ENCODE measurements at regions not wholly inside any gene's neighbourhood (a gene's known extent, or its start where the extent isn't known, plus 50 kb on each side); places are given as distances from the start of the nearest gene placed in this dataset.

DNA sequence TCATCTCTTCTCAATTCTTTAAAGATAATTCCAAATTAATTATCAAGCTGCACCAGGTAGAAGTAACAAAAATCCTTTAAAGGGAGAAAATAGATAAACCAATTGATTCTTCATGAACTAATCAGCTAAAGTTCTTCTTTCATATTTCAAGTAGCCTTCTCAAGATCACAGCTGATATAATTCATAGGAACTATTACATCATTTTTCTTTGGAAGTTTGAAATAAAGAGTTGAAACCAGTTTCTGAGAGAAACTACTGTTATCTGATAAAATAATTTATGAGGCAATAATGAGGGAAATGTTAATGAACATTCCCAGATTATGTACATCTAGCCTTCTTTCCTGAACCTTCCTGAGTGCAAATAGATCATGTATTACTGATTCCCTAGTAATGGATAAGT lies 484.9 kb downstream of the METTL4 start:
- TF ChIP-seq, protein P1, sequence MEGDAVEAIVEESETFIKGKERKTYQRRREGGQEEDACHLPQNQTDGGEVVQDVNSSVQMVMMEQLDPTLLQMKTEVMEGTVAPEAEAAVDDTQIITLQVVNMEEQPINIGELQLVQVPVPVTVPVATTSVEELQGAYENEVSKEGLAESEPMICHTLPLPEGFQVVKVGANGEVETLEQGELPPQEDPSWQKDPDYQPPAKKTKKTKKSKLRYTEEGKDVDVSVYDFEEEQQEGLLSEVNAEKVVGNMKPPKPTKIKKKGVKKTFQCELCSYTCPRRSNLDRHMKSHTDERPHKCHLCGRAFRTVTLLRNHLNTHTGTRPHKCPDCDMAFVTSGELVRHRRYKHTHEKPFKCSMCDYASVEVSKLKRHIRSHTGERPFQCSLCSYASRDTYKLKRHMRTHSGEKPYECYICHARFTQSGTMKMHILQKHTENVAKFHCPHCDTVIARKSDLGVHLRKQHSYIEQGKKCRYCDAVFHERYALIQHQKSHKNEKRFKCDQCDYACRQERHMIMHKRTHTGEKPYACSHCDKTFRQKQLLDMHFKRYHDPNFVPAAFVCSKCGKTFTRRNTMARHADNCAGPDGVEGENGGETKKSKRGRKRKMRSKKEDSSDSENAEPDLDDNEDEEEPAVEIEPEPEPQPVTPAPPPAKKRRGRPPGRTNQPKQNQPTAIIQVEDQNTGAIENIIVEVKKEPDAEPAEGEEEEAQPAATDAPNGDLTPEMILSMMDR (IDR thresholded peaks at IDR 0.05) = no peak

DNA sequence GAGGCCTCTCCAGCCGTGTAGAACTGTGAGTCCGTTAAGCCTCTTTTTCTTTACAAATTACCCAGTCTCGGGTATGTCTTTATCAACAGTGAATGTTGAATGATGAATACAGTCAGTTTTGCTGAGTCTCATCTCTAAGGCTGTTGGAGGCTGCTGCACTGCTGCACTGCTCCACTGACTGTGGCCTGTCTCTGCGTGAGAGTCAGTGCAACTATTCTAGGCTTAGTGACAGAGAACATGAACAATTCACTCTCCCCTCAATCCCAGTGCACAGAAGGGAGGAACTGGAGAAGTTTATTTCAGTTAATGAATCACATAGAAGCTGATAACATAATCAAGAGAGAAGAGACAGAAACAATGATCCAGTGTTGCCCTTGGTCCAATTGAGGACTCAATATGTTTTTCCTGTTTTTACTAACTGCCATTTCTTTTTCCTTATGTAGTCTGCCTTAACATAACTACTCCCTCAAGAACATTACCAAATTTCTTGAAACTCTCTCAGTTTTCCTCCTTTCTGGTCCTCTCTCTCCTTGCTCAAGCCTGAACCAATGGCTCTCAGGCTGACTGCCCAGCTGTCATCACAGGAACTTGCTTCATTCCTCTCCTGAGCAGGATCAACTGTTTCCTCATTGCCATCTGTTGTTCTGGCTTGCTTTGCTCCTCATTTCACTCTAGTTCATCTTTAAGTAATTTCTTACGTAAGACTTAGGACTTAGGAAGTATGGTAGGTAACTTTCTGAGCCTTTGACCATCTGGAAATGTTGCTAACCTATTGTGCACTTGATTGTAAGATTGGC lies 483.2 kb downstream of the METTL4 start:
- TF ChIP-seq, protein P1 (IDR thresholded peaks at IDR 0.05) = no peak

DNA sequence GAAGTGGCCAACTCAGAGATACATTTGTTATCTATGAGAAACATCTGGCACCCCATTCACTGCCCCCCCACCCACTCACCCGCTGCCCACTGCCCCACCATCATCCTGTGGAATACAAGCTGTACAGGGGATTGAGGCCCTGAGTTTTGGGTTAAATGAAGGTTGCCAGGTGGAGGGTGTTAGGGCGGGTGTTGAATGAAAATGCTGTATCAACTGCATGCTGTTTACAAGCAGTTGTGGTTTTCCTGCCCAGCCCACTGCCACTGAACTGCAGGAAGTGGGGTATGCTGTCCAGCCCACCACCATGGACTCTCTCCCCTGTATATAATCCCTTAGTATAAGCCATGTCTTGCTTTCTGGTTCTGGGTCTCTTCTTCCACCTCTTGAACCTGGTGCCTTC lies 481.9 kb downstream of the METTL4 start:
- TF ChIP-seq, protein P1 (IDR thresholded peaks at IDR 0.05) = no peak

DNA sequence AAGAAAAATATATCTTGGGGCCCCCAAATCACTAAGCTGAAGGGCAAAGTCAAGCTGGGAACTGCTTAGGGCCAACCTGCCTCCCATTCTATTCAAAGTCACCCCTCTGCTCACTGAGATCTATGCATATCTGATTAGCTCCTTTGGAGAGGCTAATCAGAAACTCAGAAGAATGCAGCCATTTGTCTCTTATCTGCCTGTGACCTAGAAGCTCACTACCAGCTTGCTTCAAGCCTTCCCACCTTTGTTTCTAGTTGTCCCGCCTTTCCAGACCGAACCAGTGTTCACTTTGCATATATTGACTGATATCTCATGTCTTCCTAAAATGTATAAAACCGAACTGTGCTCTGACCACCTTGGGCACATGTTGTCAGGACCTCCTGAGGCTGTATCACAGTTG lies 479.4 kb downstream of the METTL4 start:
- TF ChIP-seq, protein P1 (IDR thresholded peaks at IDR 0.05) = no peak

DNA sequence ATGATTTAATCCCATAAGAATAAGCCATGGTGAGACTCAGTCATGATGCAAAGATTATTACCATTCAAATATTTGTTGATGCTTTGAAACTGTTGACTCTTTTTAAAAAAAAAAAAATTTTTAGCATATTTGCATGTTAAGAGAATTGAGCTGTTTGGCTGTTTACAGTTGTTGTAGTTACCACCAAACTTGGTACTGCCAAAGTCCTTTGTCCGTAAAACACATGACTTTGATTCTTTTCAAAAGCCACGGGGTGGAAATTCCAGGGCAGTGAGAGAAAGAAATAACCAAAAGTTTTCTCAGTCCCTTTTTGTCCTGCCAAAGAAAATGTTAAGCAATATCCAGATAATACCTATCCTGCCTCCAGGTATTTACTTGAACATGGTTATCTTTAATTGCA lies 474.8 kb downstream of the METTL4 start:
- TF ChIP-seq, protein P1 (IDR thresholded peaks at IDR 0.05) = no peak

DNA sequence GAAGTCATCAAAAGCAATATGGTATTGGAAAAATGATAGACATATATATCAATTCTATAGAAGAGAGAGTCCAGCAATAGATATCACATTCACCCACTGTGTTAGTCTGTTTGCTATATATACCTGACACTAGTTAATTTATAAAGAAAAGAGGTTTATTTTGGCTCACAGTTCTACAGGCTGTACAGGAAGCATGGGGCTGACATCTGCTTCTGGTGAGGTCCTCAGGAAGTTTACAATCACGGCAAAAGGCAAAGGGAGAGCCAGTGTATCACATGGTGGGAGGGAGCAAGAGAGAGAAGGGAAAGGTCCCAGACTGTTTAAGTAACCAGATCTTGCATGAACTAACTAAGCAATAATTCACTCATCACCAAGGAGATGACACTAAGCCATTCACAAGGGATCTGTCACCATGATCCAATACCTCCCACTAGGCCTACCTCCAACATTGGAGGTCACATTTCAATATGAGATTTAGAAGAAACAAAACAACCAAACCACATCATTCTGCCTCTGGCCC lies 470.6 kb downstream of the METTL4 start:
- TF ChIP-seq, protein P1 (IDR thresholded peaks at IDR 0.05) = no peak

DNA sequence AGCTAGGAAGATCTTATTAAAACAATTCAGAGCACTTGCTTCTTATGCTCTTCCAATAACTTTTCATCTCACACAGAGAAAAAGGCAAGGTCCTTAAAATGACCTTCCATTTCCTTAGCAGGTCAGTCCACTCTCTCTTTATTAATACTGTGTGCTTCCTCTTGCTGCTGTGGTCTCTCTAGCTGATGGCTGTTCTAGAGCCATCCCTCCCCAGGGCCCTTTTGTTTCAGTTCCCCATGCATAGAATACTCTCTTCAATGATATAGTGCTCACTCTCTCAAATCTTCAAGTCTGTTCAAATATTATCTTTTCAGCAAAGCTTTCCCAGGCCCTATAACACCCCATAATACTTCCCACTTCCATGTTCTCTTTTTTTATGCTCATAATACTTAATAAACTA lies 469.3 kb downstream of the METTL4 start:
- TF ChIP-seq, protein P1 (IDR thresholded peaks at IDR 0.05) = no peak

Data from LNCAP (cell line).